IPS DF 6.9 (cell line): ENCODE measurements at regions not wholly inside any gene's neighbourhood (a gene's known extent, or its start where the extent isn't known, plus 50 kb on each side); places are given as distances from the start of the nearest gene placed in this dataset.

Source experiments
- DNase-seq: peaks from one replicate; pipeline ENCODE4 v3.0.0-alpha.2; 2013; ENCODE audit warnings: low read depth, low spot score
- H3K27ac ChIP-seq: one replicate; pipeline ENCODE4 v1.5.1; 2013; ENCODE audit warnings: low read length, control low read depth
- H3K27me3 ChIP-seq: 2 replicates; pipeline ENCODE4 v1.6.1; 2013; ENCODE audit warnings: mild to moderate bottlenecking, low read length; ENCODE audit not compliant: control insufficient read depth, insufficient read depth
- H3K36me3 ChIP-seq: 2 replicates; pipeline ENCODE4 v1.6.1; 2013; ENCODE audit warnings: low read length; ENCODE audit not compliant: control insufficient read depth, insufficient read depth
- H3K4me1 ChIP-seq: 2 replicates; pipeline ENCODE4 v1.6.1; 2013; ENCODE audit warnings: low read length; ENCODE audit not compliant: control insufficient read depth, insufficient read depth
- H3K4me3 ChIP-seq: 2 replicates; pipeline ENCODE4 v1.5.1; 2013; ENCODE audit warnings: mild to moderate bottlenecking, low read length
- H3K9me3 ChIP-seq: 2 replicates; pipeline ENCODE4 v1.6.1; 2013; ENCODE audit warnings: low read length, inconsistent platforms; ENCODE audit not compliant: control insufficient read depth, insufficient read depth
- WGBS: extraction: QIAGEN DNeasy Blood & Tissue Kit; methylation state at CpG from one replicate; pipeline ENCODE4 v1.1.7; 2013; ENCODE audit warnings: mixed read lengths, missing lambda C conversion rate; ENCODE audit not compliant: insufficient read length, insufficient coverage; 5-methylcytosine and 5-hydroxymethylcytosine counted together

GRCh38 chr15:91469632-91470567, 369.8 kb downstream of the SV2B start:
- Histone ChIP-seq H3K27ac (no peak overlapping the region), H3K27me3 (no peaks in the 10 kb centered on the region; the same call in 1 of the 2 replicates), H3K4me1 (0 out of 2 replicates have a peak, but pooled peaks cover 1% of the 10 kb centered on the region), H3K4me3 (no peak overlapping the region), H3K9me3 (no peaks in the 10 kb centered on the region), H3K36me3 (no peaks in the 10 kb centered on the region)
- DNase-seq, result no peak
- WGBS, result no CpG with 5 or more reads among the region's 17 CpGs

DNA sequence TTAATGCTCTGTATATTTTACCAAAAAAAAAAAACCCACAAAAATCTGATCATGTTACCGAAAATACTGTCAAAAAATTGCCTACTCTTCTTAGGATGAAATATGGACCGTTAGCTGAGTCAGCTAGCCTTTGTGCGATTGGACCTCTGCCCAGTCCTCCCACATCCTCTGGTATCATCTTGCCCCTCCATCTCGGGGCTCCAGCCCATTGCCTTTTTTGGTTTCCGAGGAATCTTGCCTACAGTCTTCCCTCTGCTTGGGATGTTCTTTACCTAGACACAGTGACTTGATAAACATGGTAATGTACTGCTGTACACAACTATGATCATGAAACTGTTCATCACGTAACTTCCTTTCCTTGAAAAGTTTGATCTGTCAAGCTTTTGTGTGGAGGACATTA, 371.4 kb downstream of the SV2B start:
- Histone ChIP-seq H3K9me3 (no peaks in the 10 kb centered on the region), H3K27ac (no peak overlapping the region), H3K36me3 (no peaks in the 10 kb centered on the region), H3K4me1 (0 out of 2 replicates have a peak, but pooled peaks cover under 1% of the 10 kb centered on the region), H3K4me3 (no peak overlapping the region), H3K27me3 (no peaks in the 10 kb centered on the region; the same call in 1 of the 2 replicates)
- DNase-seq, result no peak
- no CpG with 5 or more reads among the region's 6 CpGs for WGBS

- H3K27ac ChIP-seq, result no peak overlapping the region
- H3K9me3 ChIP-seq, result no peaks in the 10 kb centered on the region
- H3K27me3 ChIP-seq, result no peaks in the 10 kb centered on the region; the same call in 1 of the 2 replicates
- WGBS, result no CpG with 5 or more reads among the region's 3 CpGs
- no peaks in the 10 kb centered on the region for H3K36me3 ChIP-seq
- H3K4me3 ChIP-seq, result no peak overlapping the region
- no peak for DNase-seq
- H3K4me1 ChIP-seq, result no peaks in the 10 kb centered on the region
Measured at GRCh38 chr15:91472316-91472756, 372.3 kb downstream of the SV2B start.

DNA sequence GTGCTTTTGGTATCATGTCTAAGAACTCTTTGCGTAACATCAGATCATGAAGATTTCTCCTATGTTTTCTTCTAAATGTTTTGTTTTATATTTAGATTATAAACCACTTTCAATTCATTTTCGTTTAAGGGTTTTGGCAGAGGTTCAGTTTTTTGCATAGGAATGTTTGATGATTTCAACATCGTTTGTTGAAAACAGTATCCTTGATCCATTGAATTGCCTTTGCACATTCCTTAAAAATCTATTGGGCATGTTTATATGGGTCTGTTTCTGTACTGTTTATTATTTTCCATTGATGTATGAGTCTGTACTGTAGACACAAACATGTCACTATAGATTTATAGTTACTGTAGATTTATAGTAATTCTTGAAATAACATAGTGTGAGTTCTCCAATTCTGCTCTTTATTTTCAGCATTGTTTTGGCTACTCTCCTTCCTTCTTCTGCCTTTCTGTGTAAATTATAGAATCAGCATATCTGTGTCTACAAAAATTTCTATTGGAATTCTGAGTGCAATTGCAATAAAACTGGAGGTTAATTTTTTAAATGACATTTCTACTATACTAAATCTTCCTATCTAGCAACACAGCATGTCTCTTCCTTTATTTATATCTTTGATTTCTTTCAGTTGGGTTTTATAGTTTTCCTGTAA, 374.0 kb downstream of the SV2B start:
- Histone ChIP-seq H3K4me3 (no peak overlapping the region), H3K36me3 (no peaks in the 10 kb centered on the region), H3K4me1 (no peaks in the 10 kb centered on the region), H3K9me3 (no peaks in the 10 kb centered on the region), H3K27me3 (no peaks in the 10 kb centered on the region; the same call in 1 of the 2 replicates), H3K27ac (no peak overlapping the region)
- no CpG with 5 or more reads among the region's 3 CpGs for WGBS
- DNase-seq, result no peak

DNA sequence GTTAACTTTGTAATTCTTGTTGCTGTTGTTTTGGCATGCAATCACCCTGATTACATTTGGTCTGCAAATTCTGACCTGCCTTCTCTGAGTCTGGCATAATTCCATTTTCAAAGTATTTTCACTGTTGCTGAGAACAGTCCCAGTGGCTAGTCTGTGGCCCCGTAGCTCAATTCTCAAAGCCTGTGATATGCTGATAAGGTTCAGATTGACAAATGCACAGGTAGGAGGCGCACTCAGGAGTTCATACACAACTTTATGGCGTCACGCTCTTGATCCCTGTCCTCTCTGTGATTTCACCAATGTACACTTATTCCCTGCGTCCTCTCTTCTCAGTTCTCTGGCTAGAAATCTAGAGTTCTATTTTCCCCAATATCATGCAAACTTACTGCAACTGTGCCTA, 376.6 kb upstream of the SLCO3A1 start:
- Histone ChIP-seq H3K4me3 (no peak overlapping the region), H3K36me3 (no peaks in the 10 kb centered on the region), H3K27me3 (no peaks in the 10 kb centered on the region), H3K9me3 (no peaks in the 10 kb centered on the region), H3K4me1 (no peaks in the 10 kb centered on the region), H3K27ac (no peak overlapping the region)
- DNase-seq, result no peak
- WGBS, result no CpG with 5 or more reads among the region's 5 CpGs

DNA sequence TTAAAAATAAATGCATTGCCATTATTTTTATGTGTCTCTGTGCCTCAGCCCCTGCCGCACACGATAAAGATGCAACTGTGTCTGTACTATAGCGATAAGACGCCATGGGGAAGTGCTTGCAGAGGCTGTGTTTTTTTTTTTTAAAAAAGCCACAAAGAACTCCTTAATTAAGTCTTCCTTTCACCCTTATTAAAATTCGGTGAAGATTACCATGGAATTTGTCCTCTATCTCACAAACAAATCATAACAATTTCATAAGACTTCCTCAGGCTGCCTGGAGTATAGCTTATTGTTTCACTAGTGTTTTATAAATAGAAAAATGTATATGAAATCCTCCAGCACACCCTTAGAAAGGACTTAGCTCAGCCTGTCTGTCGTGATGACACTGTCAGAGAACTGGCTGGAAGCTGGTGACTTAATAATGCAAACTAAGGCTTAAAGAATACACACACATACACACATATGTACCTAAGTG, 374.8 kb upstream of the SLCO3A1 start:
- Histone ChIP-seq H3K27ac (no peak overlapping the region), H3K4me1 (no peaks in the 10 kb centered on the region), H3K4me3 (no peak overlapping the region), H3K27me3 (no peaks in the 10 kb centered on the region), H3K9me3 (no peaks in the 10 kb centered on the region), H3K36me3 (no peaks in the 10 kb centered on the region)
- DNase-seq, result no peak
- WGBS, result 100% methylated on average over 1 of the region's 6 CpGs

DNA sequence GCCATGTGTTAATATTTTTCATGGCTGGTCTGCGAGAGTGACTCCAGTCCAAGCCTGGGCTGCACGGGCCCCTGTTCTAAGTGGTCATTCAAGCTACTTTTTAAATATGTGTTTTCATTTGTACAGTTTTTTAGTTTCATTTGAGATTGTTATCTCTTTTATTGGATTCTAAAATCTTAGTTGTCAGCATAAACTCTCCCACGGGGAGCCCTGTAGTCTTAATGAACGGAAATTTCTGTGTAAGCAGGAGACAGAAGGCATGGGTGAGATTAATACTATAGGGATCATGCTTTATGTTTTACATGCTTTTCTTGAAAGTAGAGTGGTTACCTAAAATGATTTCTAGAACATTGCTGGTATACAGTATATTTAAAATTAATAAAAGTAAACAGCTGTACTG, 373.1 kb upstream of the SLCO3A1 start:
- H3K27me3 ChIP-seq, result no peaks in the 10 kb centered on the region
- H3K4me3 ChIP-seq, result no peak overlapping the region
- no peaks in the 10 kb centered on the region for H3K36me3 ChIP-seq
- WGBS, result no CpG with 5 or more reads among the region's 4 CpGs
- no peak overlapping the region for H3K27ac ChIP-seq
- DNase-seq, result no peak
- H3K9me3 ChIP-seq, result no peaks in the 10 kb centered on the region
- no peaks in the 10 kb centered on the region for H3K4me1 ChIP-seq

DNA sequence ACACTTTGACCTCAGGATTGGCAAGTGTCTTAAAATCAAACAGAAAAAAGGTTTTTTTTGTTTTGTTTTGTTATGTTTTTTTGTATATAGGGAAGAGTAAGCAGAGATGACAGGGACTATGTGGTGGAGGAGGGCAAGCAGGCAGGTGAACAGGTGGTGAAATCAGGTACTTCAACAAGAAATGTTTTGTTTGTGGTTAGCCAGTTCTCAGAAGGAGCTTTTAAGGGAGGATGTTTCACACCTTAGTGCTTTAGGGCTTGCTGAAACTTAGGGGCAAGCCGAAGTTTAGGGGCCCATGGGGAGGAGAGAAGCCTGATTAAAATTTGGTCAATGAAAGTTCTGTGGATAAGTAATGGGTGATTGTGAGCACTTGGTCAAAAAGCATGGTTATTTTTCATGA, 370.7 kb upstream of the SLCO3A1 start:
- H3K4me3 ChIP-seq, result no peak overlapping the region
- DNase-seq, result no peak
- H3K9me3 ChIP-seq, result no peaks in the 10 kb centered on the region
- H3K4me1 ChIP-seq, result no peaks in the 10 kb centered on the region
- no peaks in the 10 kb centered on the region for H3K27me3 ChIP-seq
- no peaks in the 10 kb centered on the region for H3K36me3 ChIP-seq
- no peak overlapping the region for H3K27ac ChIP-seq
- no CpG with 5 or more reads among the region's 1 CpG for WGBS

GRCh38 chr15:91484141-91484540, 369.4 kb upstream of the SLCO3A1 start:
- Histone ChIP-seq H3K27ac (no peak overlapping the region), H3K36me3 (no peaks in the 10 kb centered on the region), H3K9me3 (no peaks in the 10 kb centered on the region), H3K4me3 (no peak overlapping the region), H3K4me1 (no peaks in the 10 kb centered on the region), H3K27me3 (no peaks in the 10 kb centered on the region)
- DNase-seq, result no peak
- WGBS, result no CpG with 5 or more reads among the region's 1 CpG

GRCh38 chr15:91488452-91488851, 365.1 kb upstream of the SLCO3A1 start:
- no CpG with 5 or more reads among the region's 4 CpGs for WGBS
- no peak overlapping the region for H3K27ac ChIP-seq
- H3K4me3 ChIP-seq, result no peak overlapping the region
- no peaks in the 10 kb centered on the region for H3K4me1 ChIP-seq
- no peak for DNase-seq
- no peaks in the 10 kb centered on the region for H3K36me3 ChIP-seq
- no peaks in the 10 kb centered on the region for H3K27me3 ChIP-seq
- H3K9me3 ChIP-seq, result no peaks in the 10 kb centered on the region
